ENCODE measurements at regions not wholly inside any gene's neighbourhood (a gene's known extent, or its start where the extent isn't known, plus 50 kb on each side); places are given as distances from the start of the nearest gene placed in this dataset.

GRCh38 chrX:84865113-84865512, 138.6 kb upstream of the APOOL start:
- TF ChIP-seq, protein P1, sequence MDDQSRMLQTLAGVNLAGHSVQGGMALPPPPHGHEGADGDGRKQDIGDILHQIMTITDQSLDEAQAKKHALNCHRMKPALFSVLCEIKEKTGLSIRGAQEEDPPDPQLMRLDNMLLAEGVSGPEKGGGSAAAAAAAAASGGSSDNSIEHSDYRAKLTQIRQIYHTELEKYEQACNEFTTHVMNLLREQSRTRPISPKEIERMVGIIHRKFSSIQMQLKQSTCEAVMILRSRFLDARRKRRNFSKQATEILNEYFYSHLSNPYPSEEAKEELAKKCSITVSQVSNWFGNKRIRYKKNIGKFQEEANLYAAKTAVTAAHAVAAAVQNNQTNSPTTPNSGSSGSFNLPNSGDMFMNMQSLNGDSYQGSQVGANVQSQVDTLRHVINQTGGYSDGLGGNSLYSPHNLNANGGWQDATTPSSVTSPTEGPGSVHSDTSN (CRISPR knock-in tag; IDR thresholded peaks at IDR 0.05), result no peak
- TF ChIP-seq CTCF (tag by site-specific recombination; IDR thresholded peaks at IDR 0.05) (no peak), ZNF350 (tag by site-specific recombination; IDR thresholded peaks at IDR 0.05) (no peak), GLIS1 (tag by site-specific recombination; IDR thresholded peaks at IDR 0.05) (no peak), ZNF747 (tag by site-specific recombination; IDR thresholded peaks at IDR 0.05) (no peak), ZNF654 (tag by site-specific recombination; IDR thresholded peaks at IDR 0.05; ENCODE audit: low read depth) (no peak), KLF8 (tag by site-specific recombination; IDR thresholded peaks at IDR 0.05) (no peak), ZFP37 (tag by site-specific recombination; IDR thresholded peaks at IDR 0.05) (no peak), ZNF600 (tag by site-specific recombination; IDR thresholded peaks at IDR 0.05) (no peak)
- TF ChIP-seq, protein P2, sequence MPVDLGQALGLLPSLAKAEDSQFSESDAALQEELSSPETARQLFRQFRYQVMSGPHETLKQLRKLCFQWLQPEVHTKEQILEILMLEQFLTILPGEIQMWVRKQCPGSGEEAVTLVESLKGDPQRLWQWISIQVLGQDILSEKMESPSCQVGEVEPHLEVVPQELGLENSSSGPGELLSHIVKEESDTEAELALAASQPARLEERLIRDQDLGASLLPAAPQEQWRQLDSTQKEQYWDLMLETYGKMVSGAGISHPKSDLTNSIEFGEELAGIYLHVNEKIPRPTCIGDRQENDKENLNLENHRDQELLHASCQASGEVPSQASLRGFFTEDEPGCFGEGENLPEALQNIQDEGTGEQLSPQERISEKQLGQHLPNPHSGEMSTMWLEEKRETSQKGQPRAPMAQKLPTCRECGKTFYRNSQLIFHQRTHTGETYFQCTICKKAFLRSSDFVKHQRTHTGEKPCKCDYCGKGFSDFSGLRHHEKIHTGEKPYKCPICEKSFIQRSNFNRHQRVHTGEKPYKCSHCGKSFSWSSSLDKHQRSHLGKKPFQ (tag by site-specific recombination; IDR thresholded peaks at IDR 0.05), result no peak
